GM10248 (cell line): ENCODE measurements at regions not wholly inside any gene's neighbourhood (a gene's known extent, or its start where the extent isn't known, plus 50 kb on each side); places are given as distances from the start of the nearest gene placed in this dataset.
"Not testable (repeated sequence)": the region's sequence is repeated elsewhere in the genome, so short reads cannot be mapped to it uniquely, and the experiment has no call there.

Source experiments
- CTCF ChIA-PET: fragments of 300-600 bp; sonication (Branson Sonifier 250); formaldehyde crosslinking; extraction: SDS; loops from one replicate; lab custom pipeline; 2021; ENCODE audit warnings: antibody characterized with exemption; lab: Yijun Ruan, JAX
- POLR2A ChIA-PET: fragments of 350-650 bp; sonication (Branson Sonifier 250); formaldehyde crosslinking; extraction: SDS; loops from one replicate; lab custom pipeline; 2020; ENCODE audit warnings: antibody characterized with exemption; lab: Yijun Ruan, JAX
- DNase-seq: peaks from one replicate; pipeline ENCODE4 v3.0.0; 2012; ENCODE audit errors: extremely low spot score
- TF ChIP-seq, protein P1 (sequence below): IDR thresholded peaks from 2 replicates; pipeline ENCODE4 v1.5.1; 2012; ENCODE audit warnings: mild to moderate bottlenecking, low read depth; ENCODE audit errors: extremely low read depth, missing control alignments, control extremely low read depth

DNA sequence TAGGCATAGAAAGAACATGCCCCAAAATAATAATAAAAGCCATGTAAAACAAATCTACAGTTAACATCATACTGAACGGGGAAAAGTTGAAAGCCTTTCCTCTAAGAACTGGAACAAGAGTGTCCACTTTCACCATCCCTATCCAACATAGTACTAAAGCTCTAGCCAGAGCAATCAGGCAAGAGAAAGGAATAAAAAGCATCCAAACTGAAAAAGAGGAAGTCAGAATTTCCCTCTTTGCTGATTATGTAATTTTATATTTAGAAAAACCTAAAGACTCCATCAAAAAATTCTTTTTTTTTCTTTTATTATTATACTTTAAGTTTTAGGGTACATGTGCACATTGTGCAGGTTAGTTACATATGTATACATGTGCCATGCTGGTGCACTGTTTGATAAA lies 661.6 kb upstream of the CBLB start:
- TF ChIP-seq, protein P1, sequence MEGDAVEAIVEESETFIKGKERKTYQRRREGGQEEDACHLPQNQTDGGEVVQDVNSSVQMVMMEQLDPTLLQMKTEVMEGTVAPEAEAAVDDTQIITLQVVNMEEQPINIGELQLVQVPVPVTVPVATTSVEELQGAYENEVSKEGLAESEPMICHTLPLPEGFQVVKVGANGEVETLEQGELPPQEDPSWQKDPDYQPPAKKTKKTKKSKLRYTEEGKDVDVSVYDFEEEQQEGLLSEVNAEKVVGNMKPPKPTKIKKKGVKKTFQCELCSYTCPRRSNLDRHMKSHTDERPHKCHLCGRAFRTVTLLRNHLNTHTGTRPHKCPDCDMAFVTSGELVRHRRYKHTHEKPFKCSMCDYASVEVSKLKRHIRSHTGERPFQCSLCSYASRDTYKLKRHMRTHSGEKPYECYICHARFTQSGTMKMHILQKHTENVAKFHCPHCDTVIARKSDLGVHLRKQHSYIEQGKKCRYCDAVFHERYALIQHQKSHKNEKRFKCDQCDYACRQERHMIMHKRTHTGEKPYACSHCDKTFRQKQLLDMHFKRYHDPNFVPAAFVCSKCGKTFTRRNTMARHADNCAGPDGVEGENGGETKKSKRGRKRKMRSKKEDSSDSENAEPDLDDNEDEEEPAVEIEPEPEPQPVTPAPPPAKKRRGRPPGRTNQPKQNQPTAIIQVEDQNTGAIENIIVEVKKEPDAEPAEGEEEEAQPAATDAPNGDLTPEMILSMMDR = no peak

DNA sequence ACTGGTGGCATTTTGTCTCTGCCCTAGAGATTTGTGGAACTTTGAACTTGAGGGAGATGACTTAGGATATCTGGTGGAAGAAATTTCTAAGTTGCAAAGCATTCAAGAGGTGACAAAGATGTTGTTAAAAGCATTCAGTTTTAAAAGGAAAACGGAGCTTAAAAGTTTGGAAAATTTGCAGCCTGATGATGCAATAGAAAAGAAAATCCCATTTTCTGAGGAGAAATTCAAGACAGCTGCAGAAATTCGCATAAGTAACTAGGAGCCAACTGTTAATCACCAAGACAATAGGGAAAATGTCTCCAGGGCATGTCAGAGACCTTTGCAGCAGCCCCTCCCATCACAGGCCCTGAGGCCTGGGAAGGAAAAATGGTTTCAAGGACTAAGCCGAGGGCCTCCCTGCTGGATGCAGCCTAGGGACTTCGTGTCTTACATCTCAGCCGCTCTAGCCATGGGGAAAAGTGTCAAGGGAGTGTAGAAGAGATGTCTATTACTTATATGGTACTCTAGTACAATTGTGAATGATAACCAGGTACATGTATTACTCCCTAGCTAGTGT lies 663.0 kb upstream of the CBLB start:
- POLR2A ChIA-PET, DNase-seq: not testable (repeated sequence)
- CTCF ChIA-PET = interaction anchor here (1.2 kb wide), 1 partner anchor 15 kb away, joined by 3 read pairs; no protein-coding TSS in a partner anchor

More for the DNA sequence above, 661.6 kb upstream of the CBLB start:
- CTCF ChIA-PET = no interaction called here
- POLR2A ChIA-PET = no interaction called here
- DNase-seq = no peak

DNA sequence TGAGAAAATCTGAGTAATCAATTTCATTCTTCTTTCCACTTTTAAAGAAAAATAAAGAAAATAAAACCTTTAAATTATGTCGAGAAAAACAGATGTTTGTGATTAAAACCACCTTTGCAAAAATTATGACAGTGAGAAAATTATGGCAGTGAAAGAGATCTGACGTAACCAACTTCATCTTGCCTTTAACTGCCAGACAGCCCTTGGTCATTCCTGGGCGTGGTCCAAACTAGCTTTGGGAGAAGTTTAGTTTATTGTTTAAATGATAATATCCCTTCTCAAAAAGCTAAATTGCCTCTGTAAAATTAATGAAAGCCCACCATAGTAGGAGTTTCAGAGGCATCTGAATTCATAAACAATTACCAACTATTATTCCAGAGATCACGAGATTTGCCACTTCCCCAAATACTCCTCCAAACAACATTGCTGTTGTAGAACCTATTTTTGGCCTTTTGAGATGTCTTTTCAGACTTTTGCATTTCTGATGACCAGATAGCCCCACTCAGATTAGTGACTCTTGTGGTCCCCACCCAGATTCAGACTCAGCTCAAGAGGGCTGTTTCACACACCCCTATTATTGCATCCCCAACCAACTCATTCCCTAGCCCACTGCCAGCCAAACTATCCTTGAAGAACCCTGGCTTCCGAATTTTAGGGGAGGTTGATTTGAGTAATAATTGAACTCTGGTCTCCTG lies 664.4 kb upstream of the CBLB start:
- POLR2A ChIA-PET = no interaction called here

DNA sequence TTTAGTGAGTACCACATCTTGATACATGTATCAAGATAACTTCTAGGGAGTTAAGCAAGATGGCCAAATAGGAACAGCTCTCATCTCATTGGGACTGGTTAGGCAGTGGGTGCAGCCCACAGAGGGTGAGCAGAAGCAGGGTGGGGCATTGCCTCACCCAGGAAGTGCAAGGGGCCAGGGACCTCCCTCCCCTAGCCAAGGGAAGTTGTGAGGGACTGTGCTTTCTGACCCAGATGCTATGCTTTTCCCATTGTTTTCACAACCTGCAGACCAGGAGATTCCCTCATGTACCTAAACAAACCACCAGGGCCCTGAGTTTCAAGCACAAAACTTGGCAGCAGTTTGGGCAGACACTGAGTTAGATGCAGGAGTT lies 665.0 kb upstream of the CBLB start:
- DNase-seq = no peak
- CTCF ChIA-PET = no interaction called here
- TF ChIP-seq, protein P1 = no peak
- POLR2A ChIA-PET = no interaction called here

More for the DNA sequence above, 664.4 kb upstream of the CBLB start:
- no peak for DNase-seq
- TF ChIP-seq, protein P1 = no peak
- CTCF ChIA-PET = no interaction called here

DNA sequence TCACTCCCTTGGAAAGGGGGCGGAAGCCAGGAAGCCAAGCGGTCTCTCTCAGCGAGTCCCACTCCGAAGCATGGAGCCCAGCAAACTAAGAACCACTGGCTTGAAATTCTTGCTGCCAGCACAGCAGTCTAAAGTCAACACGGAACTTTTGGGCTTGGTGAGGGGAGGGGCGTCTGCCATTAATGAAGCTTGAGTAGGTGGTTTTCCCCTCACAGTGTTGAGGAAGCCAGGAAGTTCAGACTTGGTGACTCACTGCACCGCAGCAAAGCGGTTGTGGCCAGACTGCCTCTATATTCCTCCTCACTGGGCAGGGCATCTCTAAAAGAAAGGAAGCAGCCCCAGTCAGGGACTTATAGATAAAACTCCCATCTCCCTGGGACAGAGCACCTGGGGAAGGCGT lies 665.4 kb upstream of the CBLB start:
- DNase-seq = no peak
- ChIA-PET CTCF (no interaction called here), POLR2A (no interaction called here)
- TF ChIP-seq, protein P1 = no peak

DNA sequence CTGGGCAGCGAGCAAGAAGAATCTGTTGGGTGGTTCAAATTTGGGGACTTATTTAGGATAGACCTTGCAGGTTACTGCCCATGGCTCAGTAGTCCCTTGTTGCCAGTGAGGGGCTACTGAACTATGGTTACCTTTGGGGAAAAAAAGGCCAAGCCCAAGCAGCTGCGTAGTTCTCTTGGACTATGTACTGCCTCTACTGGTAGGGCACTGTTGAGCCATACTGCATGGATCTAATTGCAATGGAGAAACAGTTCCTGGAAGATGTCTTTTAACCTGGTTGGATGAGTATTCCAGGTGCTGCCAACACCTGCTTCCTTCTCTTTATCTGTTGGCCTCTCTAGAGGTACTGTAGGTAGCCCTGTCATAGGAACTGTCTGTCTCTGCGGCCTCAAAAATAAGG lies 671.9 kb upstream of the CBLB start:
- ChIA-PET CTCF (no interaction called here), POLR2A (no interaction called here)
- TF ChIP-seq, protein P1 = no peak
- DNase-seq = no peak

DNA sequence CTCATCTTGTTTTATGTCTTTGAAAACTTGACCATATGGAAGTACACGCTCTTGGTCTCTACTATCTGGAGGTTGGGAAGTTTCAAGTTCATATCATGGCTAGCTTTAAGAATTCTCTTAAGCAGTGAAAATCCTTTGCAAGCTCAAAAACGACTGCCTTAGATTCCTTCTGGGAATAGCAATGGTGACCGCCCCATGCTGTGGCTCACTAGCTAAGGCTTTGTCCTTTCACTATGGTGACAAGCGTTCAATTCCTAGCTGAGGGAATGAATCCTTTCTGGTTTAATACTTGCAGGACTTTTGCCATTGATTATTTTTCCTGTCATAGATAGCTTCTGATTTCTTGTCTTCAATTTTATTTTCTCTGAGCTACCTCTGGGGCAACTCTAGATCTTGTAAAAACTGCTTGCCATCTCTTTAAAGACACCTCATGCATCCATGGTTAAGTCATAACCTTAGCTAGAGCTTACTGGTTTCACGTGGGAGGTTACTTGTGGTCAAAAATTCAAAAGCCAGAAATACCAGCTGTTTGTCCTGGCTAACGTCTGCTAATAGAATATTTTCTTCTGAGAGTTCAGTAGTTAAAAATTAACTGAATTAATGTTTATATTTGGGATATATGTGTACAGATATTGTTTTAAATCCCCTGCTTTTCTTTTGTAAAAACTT lies 673.4 kb upstream of the CBLB start:
- CTCF ChIA-PET = interaction anchor here (1.6 to 2.3 kb wide), 2 partner anchors 10 to 42 kb away, joined by 4 to 11 read pairs; no protein-coding TSS in a partner anchor
- TF ChIP-seq, protein P1 = no peak
- POLR2A ChIA-PET = no interaction called here
- DNase-seq = no peak
